Stomach (tissue), 8 donors: ENCODE measurements at regions not wholly inside any gene's neighbourhood (a gene's known extent, or its start where the extent isn't known, plus 50 kb on each side); places are given as distances from the start of the nearest gene placed in this dataset.

Source experiments
- DNase-seq, 2 donors: peaks; one replicate each; pipeline versions ENCODE4 v3.0.0 to v3.0.0-alpha.2; 2013 to 2019
- H3K27ac ChIP-seq, 5 donors: fragments of 200-600 bp in 4 of 5; sonication (generic) in 4 of 5; one replicate each; pipeline ENCODE4 v1.5.1; 2013 to 2019; ENCODE audit warnings: mild to moderate bottlenecking in 1 of 5, moderate library complexity in 1 of 5
- H3K27me3 ChIP-seq, 3 donors: fragments of 200-600 bp; sonication (generic); one replicate each; pipeline ENCODE4 v1.5.1; 2017 to 2019; ENCODE audit warnings: mixed run types in 1 of 3
- H3K36me3 ChIP-seq, 4 donors: fragments of 200-600 bp; sonication (generic); 1 replicate in 3 of 4; 2 replicates in 1 of 4; pipeline ENCODE4 v1.5.1; 2016 to 2019
- H3K4me1 ChIP-seq, 4 donors: fragments of 200-600 bp; sonication (generic); one replicate each; pipeline ENCODE4 v1.5.1; 2016 to 2019
- H3K4me3 ChIP-seq, 4 donors: fragments of 200-600 bp; sonication (generic) in 3 of 4; one replicate each; pipeline ENCODE4 v1.5.1; 2016 to 2019; ENCODE audit warnings: mild to moderate bottlenecking in 1 of 4
- H3K9me3 ChIP-seq, 4 donors: fragments of 200-600 bp; sonication (generic); one replicate each; pipeline ENCODE4 v1.5.1; 2016 to 2019
- CTCF ChIP-seq, 7 experiments: fragments of 450-650 bp in 4 of 7; fragments of 200-600 bp in 3 of 7; sonication (generic) in 3 of 7; IDR thresholded peaks; one replicate each; pipeline ENCODE4 v1.5.1; 2016 to 2019; ENCODE audit warnings: antibody characterized with exemption in 7 of 7, control low read depth in 2 of 7, mild to moderate bottlenecking in 1 of 7
- EP300 ChIP-seq: sonication (generic); formaldehyde crosslinking; IDR thresholded peaks from one replicate; pipeline ENCODE4 v1.6.1; 2017; ENCODE audit warnings: antibody characterized with exemption
- POLR2A ChIP-seq, 4 donors: fragments of 450-650 bp; IDR thresholded peaks; one replicate each; pipeline ENCODE4 v1.6.1; 2016; ENCODE audit warnings: antibody characterized with exemption in 4 of 4, control low read depth in 2 of 4, mild to moderate bottlenecking in 1 of 4, moderate library complexity in 1 of 4
- POLR2AphosphoS5 ChIP-seq, 3 donors: sonication (generic); formaldehyde crosslinking; IDR thresholded peaks; one replicate each; pipeline ENCODE4 v1.6.1; 2016; ENCODE audit warnings: antibody characterized with exemption in 3 of 3
- WGBS, 5 donors: extraction: QIAGEN DNeasy Blood & Tissue Kit in 3 of 5; methylation state at CpG; one replicate each; pipeline versions ENCODE4 v1.1.5 to v1.1.7; 2013 to 2018; 5-methylcytosine and 5-hydroxymethylcytosine counted together
- intact Hi-C: fragments of 100-400 bp; cut with DNase I; formaldehyde crosslinking; loops from one replicate; pipeline ENCODE4 v1.15.1; 2023; ENCODE audit warnings: low total_unique reads
- donor health status: healthy with polysubstance abuse.
- donor health status: Bipolar disorder and iron deficiency.
- donor health status: healthy.

- intact Hi-C loops: no loop called here
- Histone ChIP-seq H3K27ac (no peak overlapping the region), H3K9me3 (no peaks in the 10 kb centered on the region), H3K4me1 (no peaks in the 10 kb centered on the region), H3K36me3 (no peaks in the 10 kb centered on the region), H3K27me3 (no peaks in the 10 kb centered on the region), H3K4me3 (no peak overlapping the region)
- TF ChIP-seq CTCF (IDR thresholded peaks at IDR 0.05): no peak
- no peak for TF ChIP-seq POLR2A (IDR thresholded peaks at IDR 0.05)
- TF ChIP-seq POLR2AphosphoS5 (IDR thresholded peaks at IDR 0.05): no peak
- no peak for TF ChIP-seq EP300
- 75 to 96% (median 89%) methylated on average over 1 of the region's 1 CpG for WGBS, 5 donors
- no peak for DNase-seq
Observed at GRCh38 chr4:12707381-12708175, 776.6 kb downstream of the RAB28 start.

- 27 to 50% (median 38%) methylated on average over 9 of the region's 9 CpGs for WGBS, 5 donors
- Histone ChIP-seq H3K4me1 (no peaks in the 10 kb centered on the region), H3K36me3 (no peaks in the 10 kb centered on the region), H3K9me3 (no peaks in the 10 kb centered on the region), H3K27ac (no peak overlapping the region), H3K4me3 (no peak overlapping the region), H3K27me3 (no peaks in the 10 kb centered on the region)
- DNase-seq: peak in 1 of 2 donors; percentile 21
- TF ChIP-seq POLR2AphosphoS5 (IDR thresholded peaks at IDR 0.05) (no peak), POLR2A (IDR thresholded peaks at IDR 0.05) (no peak), CTCF (IDR thresholded peaks at IDR 0.05) (no peak), EP300 (no peak)
- intact Hi-C loops: no loop called here
Observed at GRCh38 chr4:12703036-12703435, 781.1 kb downstream of the RAB28 start.

GRCh38 chr4:12701384-12701783 is 782.8 kb downstream of the RAB28 start:
- H3K4me1 ChIP-seq: no peaks in the 10 kb centered on the region
- H3K4me3 ChIP-seq: no peak overlapping the region
- no peaks in the 10 kb centered on the region for H3K36me3 ChIP-seq
- WGBS, 5 donors: 77 to 89% (median 85%) methylated on average over 1 of the region's 1 CpG
- H3K27me3 ChIP-seq: no peaks in the 10 kb centered on the region
- no peak for DNase-seq
- TF ChIP-seq POLR2AphosphoS5 (IDR thresholded peaks at IDR 0.05): no peak
- no peak for TF ChIP-seq POLR2A (IDR thresholded peaks at IDR 0.05)
- TF ChIP-seq CTCF (IDR thresholded peaks at IDR 0.05): no peak
- TF ChIP-seq EP300: no peak
- H3K9me3 ChIP-seq: no peaks in the 10 kb centered on the region
- H3K27ac ChIP-seq: no peak overlapping the region
- intact Hi-C loops: no loop called here

- no peak for DNase-seq
- no peak overlapping the region for H3K4me3 ChIP-seq
- no peaks in the 10 kb centered on the region for H3K9me3 ChIP-seq
- TF ChIP-seq POLR2AphosphoS5 (IDR thresholded peaks at IDR 0.05): no peak
- no peaks in the 10 kb centered on the region for H3K27me3 ChIP-seq
- H3K4me1 ChIP-seq: no peaks in the 10 kb centered on the region
- intact Hi-C loops: no loop called here
- H3K27ac ChIP-seq: no peak overlapping the region
- WGBS, 5 donors: 59 to 71% (median 66%) methylated on average over 2 of the region's 2 CpGs
- H3K36me3 ChIP-seq: no peaks in the 10 kb centered on the region
Observed at GRCh38 chr4:12697970-12698369, 786.2 kb downstream of the RAB28 start.

- intact Hi-C loops: no loop called here
- no peaks in the 10 kb centered on the region for H3K27me3 ChIP-seq
- H3K27ac ChIP-seq: no peak overlapping the region
- no peak for DNase-seq
- no peaks in the 10 kb centered on the region for H3K36me3 ChIP-seq
- H3K4me3 ChIP-seq: no peak overlapping the region
- 62 to 74% (median 70%) methylated on average over 2 of the region's 2 CpGs for WGBS, 5 donors
- TF ChIP-seq POLR2A (IDR thresholded peaks at IDR 0.05): no peak
- TF ChIP-seq EP300: no peak
- TF ChIP-seq CTCF (IDR thresholded peaks at IDR 0.05): no peak
- TF ChIP-seq POLR2AphosphoS5 (IDR thresholded peaks at IDR 0.05): no peak
- H3K9me3 ChIP-seq: no peaks in the 10 kb centered on the region
- H3K4me1 ChIP-seq: no peaks in the 10 kb centered on the region
Observed at GRCh38 chr4:12692815-12693214, 791.3 kb downstream of the RAB28 start.
